GM12878 (cell line): ENCODE measurements at regions not wholly inside any gene's neighbourhood (a gene's known extent, or its start where the extent isn't known, plus 50 kb on each side); places are given as distances from the start of the nearest gene placed in this dataset.

Experiments used
- ATAC-seq: fragments of 200-7000 bp; cut with Tn5 transposase; 3 replicates; pipeline ENCODE4 v1.9.1; 2020; ENCODE audit warnings: mild to moderate bottlenecking, moderate library complexity
- BruUV-seq: library from RNA; stranded (reverse); fragments of 400-500 nt; replicated peaks from 2 replicates; lab custom pipeline; 2021; lab: Mats Ljungman, UMichigan
- CTCF ChIA-PET: fragments of 300-600 bp; sonication (Branson Sonifier 250); formaldehyde crosslinking; extraction: SDS; loops from one replicate; lab custom pipeline; 2021; ENCODE audit warnings: inconsistent platforms; lab: Yijun Ruan, JAX
- POLR2A ChIA-PET: fragments of 350-600 bp; formaldehyde crosslinking; extraction: SDS; loops from one replicate; lab custom pipeline; 2021; ENCODE audit warnings: inconsistent platforms; lab: Charles Lee
- RAD21 ChIA-PET: fragments of 300-600 bp; sonication (Branson Sonifier 250); formaldehyde crosslinking; loops from one replicate; lab custom pipeline; 2023; ENCODE audit warnings: antibody characterized with exemption; ENCODE audit not compliant: unreplicated experiment; lab: Charles Lee
- SMC1A ChIA-PET: fragments of 300-600 bp; sonication (Branson Sonifier 250); formaldehyde crosslinking; loops from one replicate; lab custom pipeline; 2023; ENCODE audit not compliant: unreplicated experiment, uncharacterized antibody; lab: Charles Lee
- DNase-seq: peaks from one replicate; pipeline ENCODE4 v3.0.0-alpha.2; 2011; ENCODE audit warnings: low read depth, low spot score
- FAIRE-seq: peaks from 3 replicates; lab custom pipeline; 2011; peaks lifted over from hg19 to GRCh38; lab: Jason Lieb, UNC
- H2AFZ ChIP-seq: 2 replicates; pipeline ENCODE4 v1.6.0; 2011; ENCODE audit warnings: low read depth, low read length, control low read depth; ENCODE audit not compliant: control insufficient read depth
- H3K27ac ChIP-seq: 2 replicates; pipeline ENCODE4 v1.5.1; 2011; ENCODE audit warnings: control low read depth; ENCODE audit not compliant: control insufficient read depth, insufficient read depth
- H3K27me3 ChIP-seq, 2 experiments: replicated peaks in 1 of 2; 2 replicates each; pipeline versions ENCODE4 v1.6.0 to v1.6.1; 2011; ENCODE audit warnings: low read length in 1 of 2; ENCODE audit not compliant: control insufficient read depth in 2 of 2, insufficient read depth in 2 of 2
- H3K36me3 ChIP-seq, 2 experiments: 2 replicates each; pipeline ENCODE4 v1.5.1; 2011; ENCODE audit warnings: low read length in 1 of 2; ENCODE audit not compliant: control insufficient read depth in 2 of 2, insufficient read depth in 2 of 2
- H3K4me1 ChIP-seq: 2 replicates; pipeline ENCODE4 v1.6.1; 2011; ENCODE audit warnings: mild to moderate bottlenecking, low read length, moderate library complexity, mixed read lengths; ENCODE audit not compliant: control insufficient read depth, insufficient read depth
- H3K4me2 ChIP-seq: 2 replicates; pipeline ENCODE4 v1.6.0; 2011; ENCODE audit warnings: control low read depth; ENCODE audit not compliant: control insufficient read depth, insufficient read depth
- H3K4me3 ChIP-seq: fragments of 200-600 bp; sonication (generic); 2 replicates; pipeline ENCODE4 v1.5.1; 2016
- H3K79me2 ChIP-seq: 2 replicates; pipeline ENCODE4 v1.6.0; 2011; ENCODE audit warnings: low read length; ENCODE audit not compliant: control insufficient read depth, insufficient read depth
- H3K9ac ChIP-seq: 2 replicates; pipeline ENCODE4 v1.8.0; 2011; ENCODE audit warnings: low read length, control low read depth, mixed read lengths; ENCODE audit not compliant: control insufficient read depth, insufficient read depth
- H3K9me3 ChIP-seq: replicated peaks from 3 replicates; pipeline ENCODE4 v1.5.1; 2011; ENCODE audit warnings: mild to moderate bottlenecking, low read length; ENCODE audit not compliant: control insufficient read depth, insufficient read depth
- H4K20me1 ChIP-seq: 2 replicates; pipeline ENCODE4 v1.6.0; 2011; ENCODE audit not compliant: control insufficient read depth, insufficient read depth
- CEBPB ChIP-seq, 2 experiments: fragments of 150-350 bp in 1 of 2; IDR thresholded peaks; 2 replicates each; pipeline ENCODE4 v1.6.1; 2012 to 2014; ENCODE audit warnings: low read depth in 2 of 2, low read length in 2 of 2, borderline replicate concordance in 1 of 2, inconsistent platforms in 1 of 2
- CUX1 ChIP-seq: IDR thresholded peaks from 2 replicates; pipeline ENCODE4 v1.6.1; 2012; ENCODE audit warnings: improper control_type of control experiment, low read depth, low read length; ENCODE audit not compliant: insufficient replicate concordance
- EED ChIP-seq: sonication (generic); IDR thresholded peaks from 2 replicates; pipeline ENCODE4 v1.6.1; 2016; ENCODE audit warnings: antibody characterized with exemption, low read depth
- HCFC1 ChIP-seq: fragments of 150-350 bp; IDR thresholded peaks from 2 replicates; pipeline ENCODE4 v1.6.1; 2014; ENCODE audit warnings: low read length
- HSF1 ChIP-seq: fragments of 150-350 bp; IDR thresholded peaks from 2 replicates; pipeline ENCODE4 v1.6.1; 2014; ENCODE audit warnings: mild to moderate bottlenecking, low read depth, low read length
- KLF5 ChIP-seq: fragments of 450-650 bp; IDR thresholded peaks from 2 replicates; pipeline ENCODE4 v1.6.1; 2014; ENCODE audit warnings: mild to moderate bottlenecking; ENCODE audit not compliant: partially characterized antibody
- NFIC ChIP-seq: IDR thresholded peaks from 2 replicates; pipeline ENCODE4 v1.6.1; 2012; ENCODE audit warnings: low read depth, mild to moderate bottlenecking, inconsistent platforms, low read length, moderate library complexity
- TAF1 ChIP-seq: IDR thresholded peaks from 2 replicates; pipeline ENCODE4 v1.6.1; 2011; ENCODE audit warnings: mild to moderate bottlenecking, low read depth, low read length, borderline replicate concordance
- YY1 ChIP-seq: IDR thresholded peaks from 2 replicates; pipeline ENCODE4 v1.6.1; 2011; ENCODE audit warnings: low read depth, mild to moderate bottlenecking, low read length
- WGBS: methylation state at CpG from one replicate; pipeline ENCODE4 v1.1.6; 2016; ENCODE audit warnings: low lambda C conversion rate; ENCODE audit not compliant: insufficient replicate concordance, insufficient coverage; ENCODE audit errors: missing lambda C conversion rate; 5-methylcytosine and 5-hydroxymethylcytosine counted together
- in situ Hi-C: fragments of 300-500 bp; cut with MboI; formaldehyde crosslinking; loops from 9 replicates; pipeline ENCODE4 v1.14.3; 2018; ENCODE audit warnings: mixed read lengths
- intact Hi-C: fragments of 100-400 bp; cut with micrococcal nuclease; formaldehyde crosslinking; loops from one replicate; pipeline ENCODE4 v1.14.2; 2022; ENCODE audit not compliant: unreplicated experiment

GRCh38 chr5:12214267-12215015, 310.2 kb upstream of the CTNND2 start:
- ATAC-seq (no peak), FAIRE-seq (no peak), DNase-seq (no peak)
- no peak overlapping the region for H2AFZ ChIP-seq
- POLR2A ChIA-PET: no interaction called here
- H3K4me1 ChIP-seq: no peaks in the 10 kb centered on the region
- no peak overlapping the region for H3K27ac ChIP-seq
- CTCF ChIA-PET: no interaction called here
- H3K36me3 ChIP-seq: no peaks in the 10 kb centered on the region
- no peak overlapping the region for H3K9ac ChIP-seq
- no peaks in the 10 kb centered on the region for H3K79me2 ChIP-seq
- no TSS peak for BruUV-seq
- no peaks in the 10 kb centered on the region for H4K20me1 ChIP-seq
- TF ChIP-seq HSF1: no peak
- TF ChIP-seq EED: no peak
- TF ChIP-seq TAF1: no peak
- TF ChIP-seq KLF5: no peak
- no peak for TF ChIP-seq NFIC
- no peak for TF ChIP-seq CEBPB (IDR thresholded peaks at IDR 0.05; ENCODE audit: borderline replicate concordance in 1 of 2, low read depth in 2 of 2, low read length in 2 of 2)
- TF ChIP-seq YY1: no peak
- no peak for TF ChIP-seq CUX1
- no peak for TF ChIP-seq HCFC1
- H3K9me3 ChIP-seq: no peaks in the 10 kb centered on the region
- no peak overlapping the region for H3K4me2 ChIP-seq
- no peak overlapping the region for H3K4me3 ChIP-seq
- in situ Hi-C loops: no loop called here
- SMC1A ChIA-PET: no interaction called here
- 0% methylated on average over 2 of the region's 2 CpGs for WGBS
- H3K27me3 ChIP-seq: no peaks in the 10 kb centered on the region
- RAD21 ChIA-PET: no interaction called here
- intact Hi-C loops: no loop called here
